ENCODE measurements at regions not wholly inside any gene's neighbourhood (a gene's known extent, or its start where the extent isn't known, plus 50 kb on each side); places are given as distances from the start of the nearest gene placed in this dataset.

GRCh38 chr4:167544391-167544790 lies 310.1 kb upstream of the SPOCK3 start:
- no peak overlapping the region for H3K4me3 ChIP-seq (ENCODE audit: low read depth, low read length)
- DNase-seq (ENCODE audit: low read depth), result no peak
- TF ChIP-seq CTCF (conservative IDR thresholded peaks at IDR 0.05; ENCODE audit: low read depth, low read length), result no peak

DNA sequence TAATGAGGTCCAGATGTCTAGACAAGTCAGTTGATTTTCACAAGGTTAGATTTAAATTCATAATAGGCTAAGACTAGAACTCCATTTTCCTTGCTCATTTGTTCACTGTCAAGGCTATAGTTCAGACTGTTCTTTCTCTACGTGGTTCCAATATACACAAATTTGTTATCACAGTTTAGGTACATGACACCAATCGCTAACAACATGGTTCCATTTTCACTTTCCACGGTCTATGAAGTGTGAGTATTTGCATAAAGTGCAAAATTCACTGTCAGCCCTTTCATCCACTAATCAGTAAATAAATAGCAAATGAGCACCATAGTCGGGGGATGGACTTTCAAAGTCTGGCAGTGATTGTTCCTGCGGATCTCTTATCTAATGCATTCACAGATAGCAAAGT lies 315.7 kb upstream of the SPOCK3 start:
- no peak overlapping the region for H3K4me3 ChIP-seq (ENCODE audit: low read depth, low read length)
- TF ChIP-seq CTCF (conservative IDR thresholded peaks at IDR 0.05; ENCODE audit: low read depth, low read length), result no peak
- no peak for DNase-seq (ENCODE audit: low read depth)

GRCh38 chr4:167555338-167556022 lies 321.2 kb upstream of the SPOCK3 start:
- no peak overlapping the region for H3K4me3 ChIP-seq (ENCODE audit: low read depth, low read length)
- DNase-seq (ENCODE audit: low read depth), result peak; percentile 32
- no peak for TF ChIP-seq CTCF (conservative IDR thresholded peaks at IDR 0.05; ENCODE audit: low read depth, low read length)

GRCh38 chr4:167578906-167579305 lies 344.6 kb upstream of the SPOCK3 start:
- TF ChIP-seq CTCF (conservative IDR thresholded peaks at IDR 0.05; ENCODE audit: low read depth, low read length), result no peak
- DNase-seq (ENCODE audit: low read depth), result no peak

GRCh38 chr4:167581449-167581965 lies 347.2 kb upstream of the SPOCK3 start:
- H3K4me3 ChIP-seq (ENCODE audit: low read depth, low read length), result no peak overlapping the region
- no peak for TF ChIP-seq CTCF (conservative IDR thresholded peaks at IDR 0.05; ENCODE audit: low read depth, low read length)
- no peak for DNase-seq (ENCODE audit: low read depth)

More at GRCh38 chr4:167578906-167579305, 344.6 kb upstream of the SPOCK3 start:
- no peak overlapping the region for H3K4me3 ChIP-seq (ENCODE audit: low read depth, low read length)

- TF ChIP-seq CTCF (conservative IDR thresholded peaks at IDR 0.05; ENCODE audit: low read depth, low read length), result no peak
- no peak for DNase-seq (ENCODE audit: low read depth)
Measured at GRCh38 chr4:167587361-167587760, 353.1 kb upstream of the SPOCK3 start.

DNA sequence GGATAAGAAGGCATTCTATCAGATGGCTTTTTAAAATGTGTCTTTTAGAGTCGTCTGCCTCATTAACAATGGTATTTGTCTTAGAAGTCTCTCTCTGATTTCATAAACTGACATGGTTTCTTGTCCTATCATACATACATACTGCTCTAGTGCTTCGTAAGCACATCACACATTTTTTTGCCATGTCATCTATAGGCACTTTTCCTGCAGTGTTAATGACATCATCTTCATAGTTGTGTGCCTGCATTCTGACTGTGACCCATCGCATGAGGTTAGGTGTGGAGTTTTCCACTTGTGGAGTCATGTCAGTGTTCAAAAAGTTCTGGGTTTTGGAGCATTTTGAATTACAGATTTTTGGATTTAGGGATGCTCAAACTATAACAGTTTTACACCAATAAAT lies 361.6 kb upstream of the SPOCK3 start:
- DNase-seq (ENCODE audit: low read depth), result no peak
- H3K4me3 ChIP-seq (ENCODE audit: low read depth, low read length), result no peak overlapping the region
- TF ChIP-seq CTCF (conservative IDR thresholded peaks at IDR 0.05; ENCODE audit: low read depth, low read length), result no peak

More at GRCh38 chr4:167587361-167587760, 353.1 kb upstream of the SPOCK3 start:
- H3K4me3 ChIP-seq (ENCODE audit: low read depth, low read length), result no peak overlapping the region

Measured in epithelial cell of proximal tubule (primary cell).